ENCODE measurements at regions not wholly inside any gene's neighbourhood (a gene's known extent, or its start where the extent isn't known, plus 50 kb on each side); places are given as distances from the start of the nearest gene placed in this dataset.

GRCh38 chrY:8656515-8656914 lies 680.7 kb upstream of the TSPY4 start:
- H3K27ac ChIP-seq (ENCODE audit: low read length): no peak overlapping the region
- intact Hi-C loops (cut with DNase I): no loop called here
- WGBS: 41% methylated on average over 5 of the region's 5 CpGs

GRCh38 chrY:8659721-8660120 lies 677.5 kb upstream of the TSPY4 start:
- 82% methylated on average over 6 of the region's 6 CpGs for WGBS
- Histone ChIP-seq H3K27ac (ENCODE audit: low read length) (no peak overlapping the region), H3K27me3 (ENCODE audit: control insufficient read depth, insufficient read depth) (no peaks in the 10 kb centered on the region), H3K9me3 (ENCODE audit: control insufficient read depth, low read length) (no peaks in the 10 kb centered on the region), H3K4me1 (ENCODE audit: control insufficient read depth, insufficient read depth, low read length) (no peaks in the 10 kb centered on the region), H3K4me3 (ENCODE audit: low read length) (no peak overlapping the region)
- intact Hi-C loops (cut with DNase I): no loop called here
- ATAC-seq (no peak), DNase-seq (no peak)

More at GRCh38 chrY:8656515-8656914, 680.7 kb upstream of the TSPY4 start:
- no peaks in the 10 kb centered on the region for H3K4me1 ChIP-seq (ENCODE audit: control insufficient read depth, insufficient read depth, low read length)
- H3K9me3 ChIP-seq (ENCODE audit: control insufficient read depth, low read length): no peaks in the 10 kb centered on the region
- H3K27me3 ChIP-seq (ENCODE audit: control insufficient read depth, insufficient read depth): no peaks in the 10 kb centered on the region
- H3K4me3 ChIP-seq (ENCODE audit: low read length): no peak overlapping the region
- no peak for ATAC-seq
- DNase-seq: no peak

- no peaks in the 10 kb centered on the region for H3K27me3 ChIP-seq (ENCODE audit: control insufficient read depth, insufficient read depth)
- ATAC-seq (no peak), DNase-seq (no peak)
- WGBS: 67% methylated on average over 14 of the region's 14 CpGs
- intact Hi-C loops (cut with DNase I): no loop called here
- H3K4me1 ChIP-seq (ENCODE audit: control insufficient read depth, insufficient read depth, low read length): no peaks in the 10 kb centered on the region
- H3K27ac ChIP-seq (ENCODE audit: low read length): no peak overlapping the region
- H3K4me3 ChIP-seq (ENCODE audit: low read length): no peak overlapping the region
- H3K9me3 ChIP-seq (ENCODE audit: control insufficient read depth, low read length): no peaks in the 10 kb centered on the region
Measured at GRCh38 chrY:8673896-8674295, 663.4 kb upstream of the TSPY4 start.

- intact Hi-C loops (cut with DNase I): no loop called here
- Histone ChIP-seq H3K9me3 (ENCODE audit: control insufficient read depth, low read length) (no peaks in the 10 kb centered on the region), H3K27ac (ENCODE audit: low read length) (no peak overlapping the region), H3K27me3 (ENCODE audit: control insufficient read depth, insufficient read depth) (no peaks in the 10 kb centered on the region), H3K4me1 (ENCODE audit: control insufficient read depth, insufficient read depth, low read length) (no peaks in the 10 kb centered on the region), H3K4me3 (ENCODE audit: low read length) (no peak overlapping the region)
- ATAC-seq (no peak), DNase-seq (peak in 1 of 3 donors; percentile 49)
- 34% methylated on average over 5 of the region's 5 CpGs for WGBS
Measured at GRCh38 chrY:8677336-8677935, 659.8 kb upstream of the TSPY4 start.

- 62% methylated on average over 5 of the region's 5 CpGs for WGBS
- Histone ChIP-seq H3K27me3 (ENCODE audit: control insufficient read depth, insufficient read depth) (no peaks in the 10 kb centered on the region), H3K9me3 (ENCODE audit: control insufficient read depth, low read length) (no peaks in the 10 kb centered on the region), H3K4me3 (ENCODE audit: low read length) (no peak overlapping the region), H3K4me1 (ENCODE audit: control insufficient read depth, insufficient read depth, low read length) (no peaks in the 10 kb centered on the region), H3K27ac (ENCODE audit: low read length) (no peak overlapping the region)
- intact Hi-C loops (cut with DNase I): no loop called here
- ATAC-seq: no peak
- DNase-seq: peak in 1 of 3 donors; percentile 35
Measured at GRCh38 chrY:8687154-8687553, 650.1 kb upstream of the TSPY4 start.

- intact Hi-C loops (cut with DNase I): no loop called here
- no peaks in the 10 kb centered on the region for H3K9me3 ChIP-seq (ENCODE audit: control insufficient read depth, low read length)
- no peak for DNase-seq
- no peak for ATAC-seq
- WGBS: 29% methylated on average over 2 of the region's 2 CpGs
- H3K4me3 ChIP-seq (ENCODE audit: low read length): no peak overlapping the region
- H3K27me3 ChIP-seq (ENCODE audit: control insufficient read depth, insufficient read depth): no peaks in the 10 kb centered on the region
- H3K27ac ChIP-seq (ENCODE audit: low read length): no peak overlapping the region
- H3K4me1 ChIP-seq (ENCODE audit: control insufficient read depth, insufficient read depth, low read length): no peaks in the 10 kb centered on the region
Measured at GRCh38 chrY:8690901-8691685, 646.2 kb upstream of the TSPY4 start.

GRCh38 chrY:8698571-8698970 lies 638.7 kb upstream of the TSPY4 start:
- Histone ChIP-seq H3K9me3 (ENCODE audit: control insufficient read depth, low read length) (no peaks in the 10 kb centered on the region), H3K4me1 (ENCODE audit: control insufficient read depth, insufficient read depth, low read length) (no peaks in the 10 kb centered on the region), H3K4me3 (ENCODE audit: low read length) (no peak overlapping the region), H3K27ac (ENCODE audit: low read length) (no peak overlapping the region), H3K27me3 (ENCODE audit: control insufficient read depth, insufficient read depth) (no peaks in the 10 kb centered on the region)
- intact Hi-C loops (cut with DNase I): no loop called here
- 34% methylated on average over 3 of the region's 3 CpGs for WGBS
- ATAC-seq (no peak), DNase-seq (no peak)

- Histone ChIP-seq H3K27me3 (ENCODE audit: control insufficient read depth, insufficient read depth) (no peaks in the 10 kb centered on the region), H3K9me3 (ENCODE audit: control insufficient read depth, low read length) (no peaks in the 10 kb centered on the region), H3K27ac (ENCODE audit: low read length) (no peak overlapping the region), H3K4me1 (ENCODE audit: control insufficient read depth, insufficient read depth, low read length) (no peaks in the 10 kb centered on the region), H3K4me3 (ENCODE audit: low read length) (no peak overlapping the region)
- no peak for ATAC-seq
- WGBS: 72% methylated on average over 8 of the region's 8 CpGs
- DNase-seq: no peak
- intact Hi-C loops (cut with DNase I): no loop called here
Measured at GRCh38 chrY:8705636-8706300, 631.5 kb upstream of the TSPY4 start.

GRCh38 chrY:8712296-8712695 lies 625.0 kb upstream of the TSPY4 start:
- Histone ChIP-seq H3K27me3 (ENCODE audit: control insufficient read depth, insufficient read depth) (no peaks in the 10 kb centered on the region), H3K4me1 (ENCODE audit: control insufficient read depth, insufficient read depth, low read length) (no peaks in the 10 kb centered on the region), H3K4me3 (ENCODE audit: low read length) (no peak overlapping the region), H3K9me3 (ENCODE audit: control insufficient read depth, low read length) (no peaks in the 10 kb centered on the region), H3K27ac (ENCODE audit: low read length) (no peak overlapping the region)
- DNase-seq (no peak), ATAC-seq (no peak)
- 23% methylated on average over 1 of the region's 1 CpG for WGBS
- intact Hi-C loops (cut with DNase I): no loop called here

- Histone ChIP-seq H3K27me3 (ENCODE audit: control insufficient read depth, insufficient read depth) (no peaks in the 10 kb centered on the region), H3K4me3 (ENCODE audit: low read length) (no peak overlapping the region), H3K4me1 (ENCODE audit: control insufficient read depth, insufficient read depth, low read length) (no peaks in the 10 kb centered on the region), H3K27ac (ENCODE audit: low read length) (no peak overlapping the region), H3K9me3 (ENCODE audit: control insufficient read depth, low read length) (no peaks in the 10 kb centered on the region)
- ATAC-seq: no peak
- intact Hi-C loops (cut with DNase I): no loop called here
- 40% methylated on average over 3 of the region's 3 CpGs for WGBS
- no peak for DNase-seq
Measured at GRCh38 chrY:8715226-8715625, 622.0 kb upstream of the TSPY4 start.

GRCh38 chrY:8726616-8727015 lies 610.6 kb upstream of the TSPY4 start:
- WGBS: 64% methylated on average over 6 of the region's 6 CpGs
- no peaks in the 10 kb centered on the region for H3K27me3 ChIP-seq (ENCODE audit: control insufficient read depth, insufficient read depth)
- intact Hi-C loops (cut with DNase I): no loop called here
- no peak overlapping the region for H3K4me3 ChIP-seq (ENCODE audit: low read length)
- H3K27ac ChIP-seq (ENCODE audit: low read length): no peak overlapping the region
- ATAC-seq (no peak), DNase-seq (no peak)
- H3K4me1 ChIP-seq (ENCODE audit: control insufficient read depth, insufficient read depth, low read length): no peaks in the 10 kb centered on the region
- H3K9me3 ChIP-seq (ENCODE audit: control insufficient read depth, low read length): no peaks in the 10 kb centered on the region
